K562 (cell line): ENCODE measurements at regions not wholly inside any gene's neighbourhood (a gene's known extent, or its start where the extent isn't known, plus 50 kb on each side); places are given as distances from the start of the nearest gene placed in this dataset.

ENCODE experiments used
- ETV5 ChIP-seq: sonication (generic); formaldehyde crosslinking; IDR thresholded peaks from 2 replicates; pipeline ENCODE4 v1.4.0; 2020; ENCODE audit warnings: low read depth, mild to moderate bottlenecking, missing genetic modification reagents
- HOXB6 ChIP-seq: fragments of 250-450 bp; sonication (Bioruptor Pico); IDR thresholded peaks from 2 replicates; pipeline ENCODE4 v1.5.1; 2022; ENCODE audit warnings: mild to moderate bottlenecking, borderline replicate concordance
- KDM5B ChIP-seq: fragments of 200-600 bp; sonication (generic); IDR thresholded peaks from 2 replicates; pipeline ENCODE4 v1.6.1; 2012; ENCODE audit warnings: low read depth, mild to moderate bottlenecking, moderate library complexity, low read length, control low read depth, inconsistent platforms; ENCODE audit not compliant: insufficient replicate concordance
- MXD1 ChIP-seq: fragments of 250-450 bp; sonication (Bioruptor Pico); IDR thresholded peaks from 2 replicates; pipeline ENCODE4 v1.8.0; 2021; ENCODE audit warnings: borderline replicate concordance, mild to moderate bottlenecking, moderate library complexity; ENCODE audit not compliant: poor library complexity, severe bottlenecking
- NCOA2 ChIP-seq, 2 experiments: fragments of 450-650 bp; IDR thresholded peaks; 2 replicates each; pipeline ENCODE4 v1.6.1; 2018; ENCODE audit warnings: mild to moderate bottlenecking in 2 of 2, moderate library complexity in 1 of 2; ENCODE audit not compliant: partially characterized antibody in 2 of 2
- PBX2 ChIP-seq, 2 experiments: IDR thresholded peaks in 1 of 2; conservative IDR thresholded peaks in 1 of 2; 2 replicates each; pipeline ENCODE4 v1.6.1; 2016; ENCODE audit warnings: low read depth in 2 of 2, mild to moderate bottlenecking in 1 of 2, missing compliant biosample characterization in 1 of 2, missing genetic modification characterization in 1 of 2, moderate library complexity in 1 of 2
- POLR2AphosphoS2 ChIP-seq: IDR thresholded peaks from 2 replicates; pipeline ENCODE4 v1.6.1; 2012; ENCODE audit warnings: low read length, improper control_type of control experiment
- RNF2 ChIP-seq: sonication (generic); IDR thresholded peaks from 2 replicates; pipeline ENCODE4 v1.6.1; 2016
- SMAD3 ChIP-seq: fragments of 450-650 bp; formaldehyde crosslinking; conservative IDR thresholded peaks from 2 replicates; pipeline ENCODE4 v1.4.0; 2020; ENCODE audit warnings: mild to moderate bottlenecking
- TBL1XR1 ChIP-seq, 2 experiments: IDR thresholded peaks; 2 replicates each; pipeline ENCODE4 v1.6.1; 2012; ENCODE audit warnings: improper control_type of control experiment in 2 of 2, low read length in 2 of 2, mild to moderate bottlenecking in 1 of 2
- ZBTB12 ChIP-seq: fragments of 250-450 bp; sonication (Bioruptor Pico); IDR thresholded peaks from 2 replicates; pipeline ENCODE4 v1.4.0; 2020
- ZKSCAN8 ChIP-seq: fragments of 200-800 bp; sonication (Bioruptor generic); IDR thresholded peaks from 2 replicates; pipeline ENCODE4 v1.6.1; 2016; ENCODE audit warnings: missing genetic modification characterization, missing compliant biosample characterization
- ZNF395 ChIP-seq: fragments of 200-800 bp; sonication (Bioruptor generic); IDR thresholded peaks from 2 replicates; pipeline ENCODE4 v1.6.1; 2017; ENCODE audit warnings: missing genetic modification characterization, missing compliant biosample characterization
- ZNF766 ChIP-seq: fragments of 200-800 bp; sonication (Bioruptor generic); conservative IDR thresholded peaks from 2 replicates; pipeline ENCODE4 v1.6.1; 2016; ENCODE audit warnings: missing genetic modification characterization, missing compliant biosample characterization
- TF ChIP-seq, protein P1 (sequence below): sonication (generic); formaldehyde crosslinking; IDR thresholded peaks from 2 replicates; pipeline ENCODE4 v1.8.0; 2023; ENCODE audit warnings: missing genetic modification reagents, mild to moderate bottlenecking, borderline replicate concordance

GRCh38 chrX:43328358-43328946 is 327.6 kb upstream of the MAOA start (continued):
- TF ChIP-seq NCOA2 (IDR thresholded peaks at IDR 0.05; ENCODE audit: partially characterized antibody in 2 of 2) (no peak), ZBTB12 (CRISPR knock-in tag) (peak; percentile 64; the same call in 1 of the 2 replicates), RNF2 (no peak), KDM5B (no peak), PBX2 (CRISPR knock-in tag; IDR thresholded peaks at IDR 0.05; ENCODE audit: low read depth) (peak; percentile 13; the same call in 1 of the 2 replicates), PBX2 (tag; conservative IDR thresholded peaks at IDR 0.05; ENCODE audit: low read depth) (peak; percentile 88), ZNF395 (CRISPR knock-in tag) (peak; percentile 92), MXD1 (CRISPR knock-in tag) (no peak), ETV5 (CRISPR knock-in tag) (no peak), SMAD3 (CRISPR knock-in tag) (peak; percentile 77), POLR2AphosphoS2 (no peak), HOXB6 (CRISPR knock-in tag) (no peak), ZNF766 (CRISPR knock-in tag) (peak; percentile 92), ZKSCAN8 (CRISPR knock-in tag) (0 out of 2 replicates have a peak, but pooled peaks have one; percentile 45), TBL1XR1 (IDR thresholded peaks at IDR 0.05; ENCODE audit: low read length in 2 of 2) (peak in 1 of 2 experiments; percentile 11; a peak in 1 of 4 replicates)
- TF ChIP-seq, protein P1, sequence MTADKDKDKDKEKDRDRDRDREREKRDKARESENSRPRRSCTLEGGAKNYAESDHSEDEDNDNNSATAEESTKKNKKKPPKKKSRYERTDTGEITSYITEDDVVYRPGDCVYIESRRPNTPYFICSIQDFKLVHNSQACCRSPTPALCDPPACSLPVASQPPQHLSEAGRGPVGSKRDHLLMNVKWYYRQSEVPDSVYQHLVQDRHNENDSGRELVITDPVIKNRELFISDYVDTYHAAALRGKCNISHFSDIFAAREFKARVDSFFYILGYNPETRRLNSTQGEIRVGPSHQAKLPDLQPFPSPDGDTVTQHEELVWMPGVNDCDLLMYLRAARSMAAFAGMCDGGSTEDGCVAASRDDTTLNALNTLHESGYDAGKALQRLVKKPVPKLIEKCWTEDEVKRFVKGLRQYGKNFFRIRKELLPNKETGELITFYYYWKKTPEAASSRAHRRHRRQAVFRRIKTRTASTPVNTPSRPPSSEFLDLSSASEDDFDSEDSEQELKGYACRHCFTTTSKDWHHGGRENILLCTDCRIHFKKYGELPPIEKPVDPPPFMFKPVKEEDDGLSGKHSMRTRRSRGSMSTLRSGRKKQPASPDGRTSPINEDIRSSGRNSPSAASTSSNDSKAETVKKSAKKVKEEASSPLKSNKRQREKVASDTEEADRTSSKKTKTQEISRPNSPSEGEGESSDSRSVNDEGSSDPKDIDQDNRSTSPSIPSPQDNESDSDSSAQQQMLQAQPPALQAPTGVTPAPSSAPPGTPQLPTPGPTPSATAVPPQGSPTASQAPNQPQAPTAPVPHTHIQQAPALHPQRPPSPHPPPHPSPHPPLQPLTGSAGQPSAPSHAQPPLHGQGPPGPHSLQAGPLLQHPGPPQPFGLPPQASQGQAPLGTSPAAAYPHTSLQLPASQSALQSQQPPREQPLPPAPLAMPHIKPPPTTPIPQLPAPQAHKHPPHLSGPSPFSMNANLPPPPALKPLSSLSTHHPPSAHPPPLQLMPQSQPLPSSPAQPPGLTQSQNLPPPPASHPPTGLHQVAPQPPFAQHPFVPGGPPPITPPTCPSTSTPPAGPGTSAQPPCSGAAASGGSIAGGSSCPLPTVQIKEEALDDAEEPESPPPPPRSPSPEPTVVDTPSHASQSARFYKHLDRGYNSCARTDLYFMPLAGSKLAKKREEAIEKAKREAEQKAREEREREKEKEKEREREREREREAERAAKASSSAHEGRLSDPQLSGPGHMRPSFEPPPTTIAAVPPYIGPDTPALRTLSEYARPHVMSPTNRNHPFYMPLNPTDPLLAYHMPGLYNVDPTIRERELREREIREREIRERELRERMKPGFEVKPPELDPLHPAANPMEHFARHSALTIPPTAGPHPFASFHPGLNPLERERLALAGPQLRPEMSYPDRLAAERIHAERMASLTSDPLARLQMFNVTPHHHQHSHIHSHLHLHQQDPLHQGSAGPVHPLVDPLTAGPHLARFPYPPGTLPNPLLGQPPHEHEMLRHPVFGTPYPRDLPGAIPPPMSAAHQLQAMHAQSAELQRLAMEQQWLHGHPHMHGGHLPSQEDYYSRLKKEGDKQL, result no peak
